Naive thymus-derived CD8-positive, alpha-beta T cell (primary cell): ENCODE measurements at regions not wholly inside any gene's neighbourhood (a gene's known extent, or its start where the extent isn't known, plus 50 kb on each side); places are given as distances from the start of the nearest gene placed in this dataset.
"Not testable (repeated sequence)": the region's sequence is repeated elsewhere in the genome, so short reads cannot be mapped to it uniquely, and the experiment has no call there.

Experiments
- ATAC-seq, 2 donors: fragments of 150-1000 bp; cut with Tn5 transposase in 1 of 2; sonication (Bioruptor Pico), chemical (Tn5 transposase) in 1 of 2; 1 replicate in 1 of 2; 2 replicates in 1 of 2; pipeline ENCODE4 v1.10.0; 2021; ENCODE audit warnings: mild to moderate bottlenecking in 2 of 2, moderate library complexity in 2 of 2
- POLR2A ChIA-PET: fragments of 350-600 bp; sonication (Branson Sonifier 250); formaldehyde crosslinking; loops from one replicate; lab custom pipeline; 2021; ENCODE audit warnings: antibody characterized with exemption; lab: Charles Lee
- DNase-seq, 10 donors: peaks; one replicate each; pipeline versions ENCODE4 v3.0.0 to v3.0.0-alpha.2; 2020 to 2022
- H3K27ac Mint-ChIP-seq, 10 donors: one replicate each; pipeline ENCODE4 v1.8.0; 2020 to 2022; ENCODE audit warnings: mild to moderate bottlenecking in 10 of 10, mixed read lengths in 10 of 10, moderate library complexity in 4 of 10, inconsistent platforms in 1 of 10
- H3K27me3 Mint-ChIP-seq, 5 donors: one replicate each; pipeline ENCODE4 v1.8.0; 2021 to 2022; ENCODE audit warnings: mixed read lengths in 5 of 5
- H3K36me3 Mint-ChIP-seq, 3 donors: one replicate each; pipeline ENCODE4 v1.8.0; 2020 to 2022; ENCODE audit warnings: mixed read lengths in 3 of 3, mild to moderate bottlenecking in 2 of 3, inconsistent platforms in 1 of 3
- H3K4me1 Mint-ChIP-seq, 4 donors: one replicate each; pipeline ENCODE4 v1.8.0; 2021 to 2022; ENCODE audit warnings: mixed read lengths in 4 of 4
- H3K4me3 Mint-ChIP-seq, 10 donors: one replicate each; pipeline ENCODE4 v1.8.0; 2020 to 2022; ENCODE audit warnings: mild to moderate bottlenecking in 10 of 10, mixed read lengths in 10 of 10, moderate library complexity in 6 of 10, inconsistent platforms in 1 of 10
- H3K9me3 Mint-ChIP-seq, 9 donors: one replicate each; pipeline ENCODE4 v1.8.0; 2020 to 2022; ENCODE audit warnings: mixed read lengths in 9 of 9, mild to moderate bottlenecking in 3 of 9, inconsistent platforms in 1 of 9, moderate library complexity in 1 of 9

DNA sequence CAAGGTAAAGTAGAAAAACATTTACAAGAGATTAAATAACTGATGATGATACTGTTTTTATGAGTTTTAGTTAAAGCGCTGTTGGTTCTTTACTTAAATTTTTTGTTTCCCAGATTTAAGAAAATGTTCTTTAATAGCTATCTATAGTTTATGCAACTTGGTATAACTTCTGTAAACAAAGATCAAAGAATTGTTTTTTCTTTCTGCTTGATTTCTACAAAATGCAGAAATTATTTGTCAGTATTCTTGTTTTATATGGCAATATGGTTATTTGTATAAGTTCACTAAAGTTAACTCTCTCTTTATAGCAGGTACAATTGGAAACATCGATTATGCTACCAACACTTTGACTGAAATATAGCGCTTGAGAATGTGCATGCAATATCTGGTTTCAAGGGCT is 2465.1 kb upstream of the PCDH20 start:
- no peak overlapping the region for H3K4me3 Mint-ChIP-seq
- no peak for DNase-seq
- POLR2A ChIA-PET = no interaction called here
- H3K36me3 Mint-ChIP-seq = peaks cover 0 to 7% (median 0%) of the 10 kb centered on the region in 3 donors
- H3K27ac Mint-ChIP-seq = no peak overlapping the region
- H3K4me1 Mint-ChIP-seq = no peaks in the 10 kb centered on the region
- H3K27me3 Mint-ChIP-seq = no peaks in the 10 kb centered on the region
- peaks cover 0 to 34% (median 8%) of the 10 kb centered on the region in 9 donors for H3K9me3 Mint-ChIP-seq
- ATAC-seq = no peak

DNA sequence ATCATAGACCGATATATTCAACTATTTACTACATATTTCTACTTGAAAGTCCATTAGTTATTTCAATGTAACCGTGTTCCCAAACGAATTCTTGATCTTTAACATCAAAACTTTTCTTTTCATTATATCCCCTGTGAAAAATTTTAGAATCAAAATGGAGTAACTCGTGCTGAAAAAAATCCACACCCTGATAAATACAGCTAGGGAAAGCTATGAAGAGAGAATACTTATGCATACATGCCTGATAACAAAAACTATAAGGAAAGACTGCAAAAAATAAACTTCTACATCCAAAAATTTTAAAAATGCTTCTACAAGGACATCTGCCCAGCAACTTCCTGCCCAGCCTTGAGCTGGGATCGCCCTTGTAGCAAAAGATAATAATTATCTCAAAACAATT is 2458.3 kb upstream of the PCDH20 start:
- Mint-ChIP-seq H3K4me1 (no peaks in the 10 kb centered on the region), H3K36me3 (no peaks in the 10 kb centered on the region), H3K4me3 (no peak overlapping the region), H3K9me3 (peaks cover 0 to 31% (median 5%) of the 10 kb centered on the region in 9 donors), H3K27ac (no peak overlapping the region), H3K27me3 (no peaks in the 10 kb centered on the region)
- no peak for ATAC-seq
- POLR2A ChIA-PET = no interaction called here
- no peak for DNase-seq

DNA sequence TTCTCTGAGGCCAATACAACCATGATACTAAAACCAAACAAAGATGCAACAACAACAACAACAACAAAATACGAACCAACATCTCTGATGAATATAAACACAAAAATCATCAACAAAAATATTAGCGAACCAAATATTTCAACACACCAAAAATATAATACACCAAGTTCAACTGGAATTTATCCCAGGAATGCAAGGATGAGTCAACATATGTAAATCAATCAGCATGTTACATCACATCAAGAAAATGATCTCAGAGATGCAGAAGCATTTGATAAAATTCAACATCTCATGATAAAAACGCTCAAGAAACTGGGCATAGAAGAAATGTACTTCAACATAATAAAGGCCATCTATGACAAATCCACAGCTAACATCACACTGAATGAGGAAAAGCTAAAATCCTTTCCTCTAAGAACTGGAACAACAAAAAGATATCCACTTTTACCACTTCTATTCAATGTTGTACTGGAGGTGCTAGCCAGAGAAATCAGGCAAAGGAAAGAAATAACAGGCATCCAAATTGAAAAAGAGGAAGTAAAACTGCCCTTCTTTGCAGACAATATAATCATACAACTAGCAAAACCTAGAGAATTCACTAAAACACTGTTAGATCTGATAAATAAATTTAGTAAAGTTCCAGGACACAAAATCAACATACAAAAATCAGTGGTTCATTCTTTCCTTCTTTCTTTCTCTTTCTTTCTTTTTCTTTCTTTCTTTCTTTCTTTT is 2448.7 kb upstream of the PCDH20 start:
- Mint-ChIP-seq H3K4me3 (no peak overlapping the region), H3K27ac (no peak overlapping the region), H3K9me3 (peaks cover 0 to 61% (median 7%) of the 10 kb centered on the region in 9 donors), H3K4me1 (no peaks in the 10 kb centered on the region), H3K36me3 (no peaks in the 10 kb centered on the region), H3K27me3 (no peaks in the 10 kb centered on the region)
- DNase-seq = no peak
- ATAC-seq = no peak
- POLR2A ChIA-PET = no interaction called here

DNA sequence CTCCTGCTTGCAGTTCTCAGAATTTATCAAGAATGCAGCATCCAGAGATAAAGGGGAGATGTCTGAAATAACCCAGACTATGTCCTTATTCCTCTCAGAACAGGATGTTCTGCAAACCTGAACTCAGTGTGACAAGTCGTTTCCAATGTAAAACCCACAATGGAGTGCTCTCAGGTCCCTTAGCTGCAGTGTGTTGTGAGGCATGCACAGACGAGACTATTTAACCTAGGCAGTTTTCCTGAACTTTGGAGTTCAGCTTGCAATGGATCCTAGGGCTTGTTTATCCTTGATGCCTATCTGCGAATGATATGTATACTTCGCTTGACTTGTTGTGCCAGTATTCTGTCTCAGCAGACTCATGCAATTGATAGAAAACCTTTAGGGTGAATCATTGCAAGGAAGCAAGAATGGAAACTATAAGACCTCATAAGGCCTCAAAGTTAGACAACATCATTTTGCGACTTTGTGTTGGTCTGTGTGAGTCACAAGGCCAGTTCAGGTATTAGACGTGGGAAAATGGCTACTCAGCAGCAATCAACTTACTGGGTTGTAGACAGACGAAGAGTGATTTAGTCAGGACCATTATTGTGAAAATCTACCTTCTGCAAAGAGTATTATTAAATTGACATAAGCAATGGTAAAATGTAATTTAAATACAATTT is 2439.9 kb upstream of the PCDH20 start:
- Mint-ChIP-seq H3K9me3 (peaks cover 0 to 7% (median 2%) of the 10 kb centered on the region in 9 donors), H3K4me1 (no peaks in the 10 kb centered on the region), H3K36me3 (no peaks in the 10 kb centered on the region), H3K4me3 (no peak overlapping the region), H3K27ac (no peak overlapping the region), H3K27me3 (no peaks in the 10 kb centered on the region)
- ATAC-seq (no peak), DNase-seq (no peak)
- POLR2A ChIA-PET = no interaction called here

DNA sequence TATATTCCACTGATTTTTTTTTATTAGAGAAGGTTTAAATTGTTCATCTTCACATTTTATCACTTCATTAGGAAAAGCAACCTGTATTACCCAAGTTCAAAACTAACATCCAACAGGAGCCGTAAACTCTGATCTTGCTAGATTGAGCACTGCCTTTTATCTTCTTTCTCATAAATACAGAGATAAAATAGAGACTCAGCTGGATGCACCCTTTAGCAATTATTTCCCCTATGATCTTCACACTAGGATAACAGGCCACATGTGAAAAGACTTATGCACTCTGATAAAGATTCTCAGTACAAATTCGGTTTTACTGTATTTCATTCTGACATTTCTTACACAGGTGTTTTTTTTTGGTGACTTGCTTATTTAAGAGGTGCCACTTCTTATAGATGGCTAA is 2438.2 kb upstream of the PCDH20 start:
- Mint-ChIP-seq H3K9me3 (peaks cover 0 to 6% (median 2%) of the 10 kb centered on the region in 9 donors), H3K36me3 (no peaks in the 10 kb centered on the region), H3K4me3 (no peak overlapping the region), H3K27ac (no peak overlapping the region), H3K27me3 (no peaks in the 10 kb centered on the region), H3K4me1 (no peaks in the 10 kb centered on the region)
- ATAC-seq (no peak), DNase-seq (no peak)
- POLR2A ChIA-PET = no interaction called here

DNA sequence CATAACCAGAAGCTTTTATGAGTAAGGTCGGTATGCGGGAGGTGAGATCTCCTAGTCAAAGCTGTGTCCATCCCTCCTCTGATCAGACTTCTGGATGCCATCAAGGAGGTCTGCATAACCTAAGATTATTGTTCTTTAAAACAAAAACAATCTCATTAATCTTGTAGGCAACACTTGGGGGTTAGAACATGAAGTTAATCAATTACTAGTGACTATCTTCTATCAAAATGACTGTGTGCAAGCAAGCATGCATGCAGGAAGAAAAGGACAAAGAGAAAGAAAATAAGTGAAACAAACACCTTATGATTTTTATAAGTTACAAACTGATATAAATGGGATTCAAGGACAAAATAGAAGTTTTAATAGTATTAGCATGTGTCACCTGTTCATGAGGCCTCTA is 2435.9 kb upstream of the PCDH20 start:
- H3K4me1 Mint-ChIP-seq = no peaks in the 10 kb centered on the region
- POLR2A ChIA-PET = no interaction called here
- ATAC-seq = no peak
- no peak for DNase-seq
- no peak overlapping the region for H3K27ac Mint-ChIP-seq
- H3K36me3 Mint-ChIP-seq = no peaks in the 10 kb centered on the region
- peaks cover 0 to 9% (median 0%) of the 10 kb centered on the region in 9 donors for H3K9me3 Mint-ChIP-seq
- H3K27me3 Mint-ChIP-seq = no peaks in the 10 kb centered on the region
- H3K4me3 Mint-ChIP-seq = no peak overlapping the region

DNA sequence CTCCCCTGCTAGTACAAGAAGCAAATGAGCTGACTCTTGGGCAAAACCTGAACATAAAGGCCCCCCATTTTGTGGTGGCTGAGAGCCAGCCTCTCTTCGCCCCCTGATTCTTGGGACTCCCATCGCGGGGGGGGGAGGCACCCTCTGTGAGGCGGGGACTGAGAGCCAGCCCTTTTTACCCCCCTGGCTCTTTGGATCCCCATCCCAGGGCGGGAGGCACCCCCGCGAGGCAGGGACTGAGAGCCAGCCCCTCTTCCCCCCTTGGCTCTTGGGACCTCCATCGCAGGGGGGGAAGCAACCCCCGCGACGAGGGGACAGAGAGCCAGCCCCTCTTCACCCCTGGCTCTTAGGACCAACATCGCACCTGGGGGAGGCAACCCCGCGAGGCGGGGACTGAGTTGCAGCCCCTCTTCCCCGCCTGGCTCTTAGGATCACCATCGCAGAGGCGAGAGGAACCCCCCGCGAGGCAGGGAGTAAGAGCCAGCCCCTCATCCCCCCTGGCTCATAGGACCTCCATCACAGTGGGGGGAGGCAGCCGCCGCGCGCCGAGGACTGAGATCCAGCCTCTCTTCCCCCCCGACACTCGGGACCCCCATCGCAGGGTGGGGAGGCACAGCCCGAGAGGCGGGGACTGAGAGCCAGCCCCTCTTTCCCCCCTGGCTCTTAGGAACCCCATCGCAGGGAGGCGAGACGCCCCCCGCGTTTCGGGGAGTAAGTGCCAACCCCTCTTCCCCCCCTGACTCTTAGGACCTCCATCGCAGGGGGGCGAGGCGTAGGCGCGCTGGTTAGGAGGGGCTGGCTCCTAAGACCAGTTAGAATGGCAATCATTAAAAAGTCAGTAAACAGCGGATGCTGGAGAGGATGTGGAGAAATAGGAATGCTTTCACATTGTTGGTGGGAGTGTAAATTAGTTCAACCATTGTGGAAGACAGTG is 2428.4 kb upstream of the PCDH20 start:
- H3K4me1 Mint-ChIP-seq = no peaks in the 10 kb centered on the region
- H3K36me3 Mint-ChIP-seq = no peaks in the 10 kb centered on the region
- ATAC-seq = no peak
- no peak overlapping the region for H3K4me3 Mint-ChIP-seq
- no peak for DNase-seq
- H3K27me3 Mint-ChIP-seq = no peaks in the 10 kb centered on the region
- peaks cover 0 to 24% (median 0%) of the 10 kb centered on the region in 9 donors for H3K9me3 Mint-ChIP-seq
- H3K27ac Mint-ChIP-seq = no peak overlapping the region
- POLR2A ChIA-PET = no interaction called here

DNA sequence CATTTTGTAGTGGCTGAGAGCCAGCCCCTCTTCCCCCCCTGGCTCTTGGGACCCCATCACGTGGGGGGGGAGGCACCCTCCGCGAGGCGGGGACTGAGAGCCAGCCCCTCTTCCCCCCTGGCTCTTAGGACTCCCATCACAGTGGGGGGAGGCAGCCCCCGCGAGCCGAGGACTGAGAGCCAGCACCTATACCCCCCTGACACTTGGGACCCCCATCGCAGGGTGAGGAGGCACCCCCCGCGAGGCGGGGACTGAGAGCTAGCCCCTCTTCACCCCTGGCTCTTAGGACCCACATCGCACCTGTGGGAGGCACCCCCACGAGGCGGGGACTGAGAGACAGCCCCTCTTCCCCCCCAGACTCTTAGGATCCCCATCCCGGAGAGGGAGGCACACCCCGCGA is 2426.5 kb upstream of the PCDH20 start:
- Mint-ChIP-seq H3K36me3 (no peaks in the 10 kb centered on the region), H3K9me3 (peaks cover 0 to 26% (median 4%) of the 10 kb centered on the region in 9 donors), H3K27me3 (no peaks in the 10 kb centered on the region), H3K4me1 (no peaks in the 10 kb centered on the region), H3K27ac (no peak overlapping the region), H3K4me3 (no peak overlapping the region)
- POLR2A ChIA-PET = no interaction called here
- ATAC-seq (no peak), DNase-seq (no peak)

DNA sequence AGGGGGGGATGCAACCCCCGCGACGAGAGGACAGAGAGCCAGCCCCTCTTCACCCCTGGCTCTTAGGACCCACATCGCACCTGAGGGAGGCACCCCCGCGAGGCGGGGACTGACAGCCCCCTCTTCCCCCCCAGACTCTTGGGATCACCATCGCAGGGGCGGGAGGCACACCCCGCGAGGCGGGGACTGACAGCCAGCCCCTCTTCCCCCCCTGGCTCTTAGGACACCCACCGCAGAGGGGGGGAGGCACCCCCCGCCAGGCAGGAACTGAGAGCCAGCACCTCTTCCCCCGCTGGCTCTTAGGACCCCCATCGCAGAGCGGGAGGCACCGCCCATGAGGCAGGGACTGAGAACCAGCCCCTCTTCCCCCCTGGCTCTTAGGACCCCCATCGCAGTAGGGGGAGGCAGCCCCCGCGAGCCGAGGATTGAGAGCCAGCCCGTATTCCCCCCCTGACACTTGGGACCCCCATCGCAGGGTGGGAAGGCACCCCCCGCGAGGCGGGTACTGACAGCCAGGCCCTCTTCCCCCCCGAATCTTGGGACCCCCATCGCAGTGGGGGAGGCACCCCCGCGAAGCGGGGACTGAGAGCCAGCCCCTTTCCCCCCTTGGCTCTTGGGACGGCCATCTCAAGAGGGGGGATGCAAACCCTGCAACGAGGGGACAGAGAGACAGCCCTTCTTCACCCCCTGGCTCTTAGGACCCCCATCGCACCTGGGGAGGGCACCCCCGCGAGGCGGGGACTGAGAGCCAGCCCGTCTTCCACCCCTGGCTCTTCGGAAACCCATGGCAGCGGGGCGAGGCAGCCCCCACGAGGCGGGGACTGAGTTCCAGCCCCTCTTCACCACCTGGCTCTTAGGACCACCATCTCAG is 2425.1 kb upstream of the PCDH20 start:
- no peak overlapping the region for H3K27ac Mint-ChIP-seq
- POLR2A ChIA-PET = no interaction called here
- H3K27me3 Mint-ChIP-seq = no peaks in the 10 kb centered on the region
- H3K9me3 Mint-ChIP-seq = peaks cover 0 to 28% (median 0%) of the 10 kb centered on the region in 9 donors
- H3K4me1 Mint-ChIP-seq = no peaks in the 10 kb centered on the region
- no peaks in the 10 kb centered on the region for H3K36me3 Mint-ChIP-seq
- no peak for DNase-seq
- no peak for ATAC-seq
- no peak overlapping the region for H3K4me3 Mint-ChIP-seq

DNA sequence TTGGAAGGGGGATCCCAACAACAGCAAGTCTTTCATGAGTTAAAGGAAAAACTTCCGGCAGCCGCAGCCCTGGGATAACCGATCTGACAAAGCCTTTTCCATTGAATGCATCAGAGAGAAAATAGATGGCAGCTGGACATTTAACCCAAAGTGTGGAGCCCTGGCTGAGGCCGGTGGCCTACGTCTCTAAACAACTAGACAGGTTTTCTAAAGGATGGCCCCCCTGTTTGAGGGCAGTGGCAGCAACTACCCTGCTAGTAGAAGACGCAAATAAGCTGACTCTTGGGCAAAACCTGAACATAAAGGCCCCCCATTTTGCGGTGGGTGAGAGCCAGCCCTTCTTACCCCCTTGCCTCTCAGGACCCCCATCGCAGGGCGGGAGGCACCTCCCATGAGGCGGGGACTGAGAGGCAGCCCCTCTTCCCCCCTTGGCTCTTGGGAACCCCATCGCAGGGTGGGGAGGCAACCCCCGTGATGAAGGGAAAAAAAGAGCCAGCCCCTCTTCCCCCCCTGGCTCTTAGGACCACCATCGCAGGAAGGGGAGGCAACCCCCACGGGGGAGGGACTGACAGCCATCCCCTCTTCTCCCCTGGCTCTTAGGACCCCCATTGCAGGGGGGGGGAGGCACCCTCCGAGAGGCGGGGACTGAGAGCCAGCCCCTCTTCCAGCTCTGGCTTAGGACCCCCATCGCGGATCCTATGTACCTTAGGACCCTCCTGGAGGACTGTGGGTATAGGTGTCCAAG is 2422.9 kb upstream of the PCDH20 start:
- no peak for DNase-seq
- ATAC-seq = no peak
- no peaks in the 10 kb centered on the region for H3K36me3 Mint-ChIP-seq
- POLR2A ChIA-PET = no interaction called here
- no peaks in the 10 kb centered on the region for H3K27me3 Mint-ChIP-seq
- H3K9me3 Mint-ChIP-seq = peaks cover 0 to 22% (median 0%) of the 10 kb centered on the region in 9 donors
- H3K4me3 Mint-ChIP-seq = no peak overlapping the region
- H3K4me1 Mint-ChIP-seq = no peaks in the 10 kb centered on the region
- no peak overlapping the region for H3K27ac Mint-ChIP-seq

DNA sequence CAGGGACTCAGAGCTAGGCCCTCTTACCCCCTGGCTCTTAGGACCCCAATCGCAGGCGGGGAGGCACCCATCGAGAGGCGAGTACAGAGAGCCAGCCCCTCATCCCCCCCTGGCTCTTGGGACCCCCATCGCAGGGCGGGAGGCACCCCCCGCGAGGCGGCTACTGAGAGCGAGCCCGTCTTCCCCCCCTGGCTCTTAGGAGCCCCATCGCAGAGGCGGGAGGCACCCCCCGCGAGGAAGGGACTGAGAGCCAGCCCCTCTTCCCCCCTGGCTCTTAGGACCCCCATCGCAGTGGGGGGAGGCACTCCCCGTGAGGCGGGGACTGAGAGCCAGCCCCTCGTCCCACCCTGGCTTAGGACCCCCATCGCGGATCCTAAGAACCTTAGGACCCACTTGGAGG is 2422.1 kb upstream of the PCDH20 start:
- H3K27me3 Mint-ChIP-seq, H3K36me3 Mint-ChIP-seq, POLR2A ChIA-PET, DNase-seq, H3K4me3 Mint-ChIP-seq, ATAC-seq, H3K4me1 Mint-ChIP-seq, H3K27ac Mint-ChIP-seq: not testable (repeated sequence)
- peaks cover 0 to 15% (median 1%) of the 10 kb centered on the region in 9 donors for H3K9me3 Mint-ChIP-seq

DNA sequence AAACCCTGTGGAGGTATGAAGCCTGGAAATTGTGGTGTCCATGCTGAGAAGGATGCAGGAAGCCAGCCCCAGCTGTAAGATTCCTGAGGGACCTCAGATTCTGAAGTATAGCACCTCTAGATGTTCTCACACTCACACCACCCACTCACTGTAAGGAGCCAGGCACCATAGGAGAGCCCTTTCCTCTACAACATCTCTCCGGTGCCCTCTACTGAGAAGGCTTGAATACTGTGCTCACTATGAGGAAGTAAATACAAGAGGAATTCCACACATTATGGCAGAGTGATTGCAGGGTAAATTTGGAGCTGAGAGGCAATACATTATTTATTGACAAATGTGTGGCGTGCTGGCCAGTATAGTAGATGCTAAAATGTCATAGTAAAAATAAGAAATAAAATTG is 2414.0 kb upstream of the PCDH20 start:
- DNase-seq, ATAC-seq, H3K4me3 Mint-ChIP-seq, H3K27me3 Mint-ChIP-seq, H3K9me3 Mint-ChIP-seq, H3K27ac Mint-ChIP-seq, POLR2A ChIA-PET, H3K4me1 Mint-ChIP-seq, H3K36me3 Mint-ChIP-seq: not testable (repeated sequence)
